ENCODE measurements at regions not wholly inside any gene's neighbourhood (a gene's known extent, or its start where the extent isn't known, plus 50 kb on each side); places are given as distances from the start of the nearest gene placed in this dataset.

GRCh38 chr11:96647621-96648020 lies 257.8 kb downstream of the JRKL start:
- no peaks in the 10 kb centered on the region for H3K36me3 Mint-ChIP-seq (ENCODE audit: low read depth)
- no peak for DNase-seq (ENCODE audit: low spot score)
- H3K4me3 Mint-ChIP-seq = no peak overlapping the region
- peaks cover 4% of the 10 kb centered on the region for H3K9me3 Mint-ChIP-seq
- no peak overlapping the region for H3K27ac Mint-ChIP-seq
- no peaks in the 10 kb centered on the region for H3K27me3 Mint-ChIP-seq (ENCODE audit: low read depth)
- H3K4me1 Mint-ChIP-seq (ENCODE audit: low read depth) = no peaks in the 10 kb centered on the region

DNA sequence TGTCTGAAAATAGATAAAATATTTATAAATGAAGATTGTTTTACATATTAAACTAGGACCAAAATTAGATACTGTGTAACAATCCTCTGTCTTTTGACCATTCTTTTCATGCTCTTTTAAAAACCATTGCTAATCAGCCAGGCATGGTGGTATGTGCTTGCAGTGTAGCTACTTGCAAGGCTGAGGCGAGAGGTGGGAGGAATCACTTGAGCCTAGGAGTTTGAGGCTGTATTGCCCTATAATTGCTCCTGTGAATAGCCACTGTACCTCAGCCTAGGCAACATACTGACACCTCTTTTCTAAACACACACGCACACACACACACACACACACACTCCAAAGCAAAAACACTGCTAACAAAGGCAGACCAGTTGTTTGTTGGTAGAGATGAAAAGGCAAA lies 259.2 kb downstream of the JRKL start:
- H3K27me3 Mint-ChIP-seq (ENCODE audit: low read depth) = no peaks in the 10 kb centered on the region
- no peaks in the 10 kb centered on the region for H3K4me1 Mint-ChIP-seq (ENCODE audit: low read depth)
- no peak overlapping the region for H3K27ac Mint-ChIP-seq
- no peak overlapping the region for H3K4me3 Mint-ChIP-seq
- no peak for DNase-seq (ENCODE audit: low spot score)
- no peaks in the 10 kb centered on the region for H3K36me3 Mint-ChIP-seq (ENCODE audit: low read depth)
- H3K9me3 Mint-ChIP-seq = no peaks in the 10 kb centered on the region

DNA sequence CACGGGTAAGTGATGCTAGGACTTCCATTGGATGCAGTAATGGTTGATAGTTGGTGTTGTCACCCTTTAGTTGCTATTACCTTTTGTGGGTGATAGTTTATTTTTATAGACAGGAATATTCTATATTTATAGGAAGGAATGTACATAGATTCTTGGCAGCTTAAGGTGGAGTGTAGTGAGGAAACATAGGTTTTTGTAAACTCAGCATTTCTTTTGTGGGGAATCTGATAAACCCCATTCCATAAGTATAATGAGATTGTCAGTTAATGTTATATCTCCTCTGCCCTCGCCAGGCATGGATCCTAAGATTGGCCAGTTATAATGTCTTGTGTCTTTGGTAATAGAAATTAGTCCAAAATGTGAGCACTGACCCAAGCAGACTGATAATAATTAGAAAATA lies 262.7 kb downstream of the JRKL start:
- Mint-ChIP-seq H3K27me3 (ENCODE audit: low read depth) (no peaks in the 10 kb centered on the region), H3K36me3 (ENCODE audit: low read depth) (no peaks in the 10 kb centered on the region), H3K4me1 (ENCODE audit: low read depth) (no peaks in the 10 kb centered on the region), H3K9me3 (no peaks in the 10 kb centered on the region), H3K4me3 (no peak overlapping the region), H3K27ac (no peak overlapping the region)
- DNase-seq (ENCODE audit: low spot score) = no peak

DNA sequence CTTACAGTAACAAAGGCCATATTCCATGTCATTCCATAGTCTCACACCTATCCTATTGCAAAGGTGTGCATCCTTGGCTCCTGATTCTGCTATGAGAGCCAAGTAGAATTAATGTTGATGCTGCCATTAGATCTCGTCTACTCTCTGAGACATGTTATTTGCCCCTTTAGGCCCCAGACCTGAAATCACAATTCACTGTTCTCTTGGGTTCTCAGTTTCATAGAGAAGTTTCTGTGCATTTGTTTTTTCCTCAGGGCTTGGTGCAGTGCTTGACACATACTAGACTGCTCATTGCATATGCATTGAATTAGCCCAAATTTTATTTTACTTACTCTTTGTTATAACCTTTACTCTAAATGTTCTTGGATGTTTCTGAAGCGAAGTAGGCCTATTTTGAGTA lies 265.7 kb downstream of the JRKL start:
- H3K27me3 Mint-ChIP-seq (ENCODE audit: low read depth) = no peaks in the 10 kb centered on the region
- DNase-seq (ENCODE audit: low spot score) = no peak
- no peaks in the 10 kb centered on the region for H3K4me1 Mint-ChIP-seq (ENCODE audit: low read depth)
- no peaks in the 10 kb centered on the region for H3K36me3 Mint-ChIP-seq (ENCODE audit: low read depth)
- no peak overlapping the region for H3K27ac Mint-ChIP-seq
- no peaks in the 10 kb centered on the region for H3K9me3 Mint-ChIP-seq
- no peak overlapping the region for H3K4me3 Mint-ChIP-seq

DNA sequence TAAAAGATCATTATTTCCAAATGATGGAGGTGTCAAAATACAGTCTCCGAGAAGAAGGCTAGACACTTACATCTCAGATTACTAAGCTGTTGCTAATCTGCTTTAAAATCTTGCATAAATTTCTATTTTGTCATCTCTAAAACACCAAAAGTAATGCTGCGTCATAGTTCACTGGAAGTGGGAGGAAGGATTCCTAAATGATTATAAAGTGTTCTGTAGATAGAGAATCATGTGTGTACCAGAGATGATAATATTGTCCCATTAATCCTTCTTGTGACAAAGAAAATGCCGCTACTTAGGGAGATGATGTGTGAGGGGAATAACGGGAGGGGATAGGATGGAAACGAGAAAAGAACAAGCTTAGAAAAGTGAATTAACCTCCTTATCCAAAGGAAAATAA lies 268.6 kb downstream of the JRKL start:
- no peaks in the 10 kb centered on the region for H3K36me3 Mint-ChIP-seq (ENCODE audit: low read depth)
- no peak overlapping the region for H3K4me3 Mint-ChIP-seq

DNA sequence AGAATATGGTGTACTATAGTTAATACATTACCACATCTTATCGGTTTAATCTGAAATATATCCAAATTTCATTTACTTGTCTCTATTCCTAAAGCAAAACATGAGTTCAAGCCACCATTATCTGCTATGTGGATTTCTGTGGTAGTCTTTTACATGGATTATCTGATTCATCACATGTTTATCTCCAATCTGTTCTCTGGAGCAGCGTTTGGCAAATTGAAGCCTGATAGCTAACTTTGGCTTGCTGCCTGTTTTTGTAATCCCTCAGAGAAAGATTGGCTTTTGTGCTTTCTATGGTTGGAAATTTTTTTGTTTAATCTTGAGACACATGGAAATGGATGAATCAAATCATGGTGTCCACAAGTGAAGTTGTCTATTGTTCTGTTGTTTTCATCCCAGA lies 274.3 kb downstream of the JRKL start:
- no peaks in the 10 kb centered on the region for H3K27me3 Mint-ChIP-seq (ENCODE audit: low read depth)
- no peak overlapping the region for H3K27ac Mint-ChIP-seq
- no peak overlapping the region for H3K4me3 Mint-ChIP-seq
- no peaks in the 10 kb centered on the region for H3K36me3 Mint-ChIP-seq (ENCODE audit: low read depth)
- no peaks in the 10 kb centered on the region for H3K9me3 Mint-ChIP-seq
- DNase-seq (ENCODE audit: low spot score) = no peak
- no peaks in the 10 kb centered on the region for H3K4me1 Mint-ChIP-seq (ENCODE audit: low read depth)

More for the DNA sequence above, 268.6 kb downstream of the JRKL start:
- no peaks in the 10 kb centered on the region for H3K4me1 Mint-ChIP-seq (ENCODE audit: low read depth)
- H3K27me3 Mint-ChIP-seq (ENCODE audit: low read depth) = no peaks in the 10 kb centered on the region
- no peak overlapping the region for H3K27ac Mint-ChIP-seq
- H3K9me3 Mint-ChIP-seq = no peaks in the 10 kb centered on the region
- no peak for DNase-seq (ENCODE audit: low spot score)

GRCh38 chr11:96680211-96681018 lies 290.6 kb downstream of the JRKL start:
- H3K27me3 Mint-ChIP-seq (ENCODE audit: low read depth) = no peaks in the 10 kb centered on the region
- H3K9me3 Mint-ChIP-seq = no peaks in the 10 kb centered on the region
- no peak for DNase-seq (ENCODE audit: low spot score)
- no peak overlapping the region for H3K4me3 Mint-ChIP-seq
- H3K4me1 Mint-ChIP-seq (ENCODE audit: low read depth) = no peaks in the 10 kb centered on the region
- H3K27ac Mint-ChIP-seq = no peak overlapping the region
- H3K36me3 Mint-ChIP-seq (ENCODE audit: low read depth) = no peaks in the 10 kb centered on the region

DNA sequence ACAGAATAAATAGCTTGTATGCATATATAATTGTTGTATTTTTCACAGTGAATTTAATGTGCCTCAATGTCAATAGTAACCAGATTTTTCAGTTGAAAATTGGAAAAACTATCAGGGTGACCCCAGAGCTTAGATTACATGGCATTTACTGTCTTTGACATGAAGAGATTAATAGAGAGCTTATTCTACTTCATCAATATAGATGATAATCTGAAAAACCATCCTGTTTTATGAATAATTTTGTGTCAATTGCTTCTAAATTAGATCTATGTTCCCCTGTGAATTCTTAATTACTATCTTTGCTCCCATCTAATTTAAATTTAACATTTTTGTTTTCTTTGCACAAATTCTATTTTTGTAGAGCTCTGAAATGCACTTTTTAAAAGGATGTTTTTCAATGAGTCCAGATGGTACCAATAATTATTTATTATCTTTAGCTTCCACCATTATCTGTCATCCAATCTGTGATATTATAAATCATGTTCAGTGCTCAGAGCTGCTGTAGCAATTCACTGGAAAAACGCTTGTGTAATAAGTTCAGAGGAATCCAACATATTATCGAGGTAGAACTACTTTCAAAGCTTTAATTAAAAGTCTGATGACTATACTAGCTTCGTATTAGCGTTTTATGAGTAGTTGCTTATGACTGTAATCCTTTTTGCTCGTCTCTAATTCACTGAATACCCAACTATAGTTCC lies 291.4 kb downstream of the JRKL start:
- Mint-ChIP-seq H3K4me1 (ENCODE audit: low read depth) (no peaks in the 10 kb centered on the region), H3K9me3 (no peaks in the 10 kb centered on the region), H3K27me3 (ENCODE audit: low read depth) (no peaks in the 10 kb centered on the region), H3K4me3 (no peak overlapping the region), H3K27ac (no peak overlapping the region), H3K36me3 (ENCODE audit: low read depth) (no peaks in the 10 kb centered on the region)
- DNase-seq (ENCODE audit: low spot score) = no peak

- H3K4me1 Mint-ChIP-seq (ENCODE audit: low read depth) = no peaks in the 10 kb centered on the region
- no peaks in the 10 kb centered on the region for H3K36me3 Mint-ChIP-seq (ENCODE audit: low read depth)
- no peak overlapping the region for H3K27ac Mint-ChIP-seq
Observed at GRCh38 chr11:96694338-96694737, 304.5 kb downstream of the JRKL start.

GRCh38 chr11:96696731-96697130 lies 306.9 kb downstream of the JRKL start:
- no peak for DNase-seq (ENCODE audit: low spot score)
- H3K27ac Mint-ChIP-seq = no peak overlapping the region
- H3K4me1 Mint-ChIP-seq (ENCODE audit: low read depth) = no peaks in the 10 kb centered on the region
- no peaks in the 10 kb centered on the region for H3K36me3 Mint-ChIP-seq (ENCODE audit: low read depth)
- no peaks in the 10 kb centered on the region for H3K27me3 Mint-ChIP-seq (ENCODE audit: low read depth)
- no peak overlapping the region for H3K4me3 Mint-ChIP-seq
- H3K9me3 Mint-ChIP-seq = no peaks in the 10 kb centered on the region

More at GRCh38 chr11:96694338-96694737, 304.5 kb downstream of the JRKL start:
- DNase-seq (ENCODE audit: low spot score) = no peak
- no peaks in the 10 kb centered on the region for H3K9me3 Mint-ChIP-seq
- no peaks in the 10 kb centered on the region for H3K27me3 Mint-ChIP-seq (ENCODE audit: low read depth)
- H3K4me3 Mint-ChIP-seq = no peak overlapping the region

GRCh38 chr11:96697466-96697865 lies 307.7 kb downstream of the JRKL start:
- H3K9me3 Mint-ChIP-seq = no peaks in the 10 kb centered on the region
- no peak for DNase-seq (ENCODE audit: low spot score)
- H3K27me3 Mint-ChIP-seq (ENCODE audit: low read depth) = no peaks in the 10 kb centered on the region
- H3K27ac Mint-ChIP-seq = no peak overlapping the region
- H3K4me3 Mint-ChIP-seq = no peak overlapping the region
- no peaks in the 10 kb centered on the region for H3K4me1 Mint-ChIP-seq (ENCODE audit: low read depth)
- H3K36me3 Mint-ChIP-seq (ENCODE audit: low read depth) = no peaks in the 10 kb centered on the region

DNA sequence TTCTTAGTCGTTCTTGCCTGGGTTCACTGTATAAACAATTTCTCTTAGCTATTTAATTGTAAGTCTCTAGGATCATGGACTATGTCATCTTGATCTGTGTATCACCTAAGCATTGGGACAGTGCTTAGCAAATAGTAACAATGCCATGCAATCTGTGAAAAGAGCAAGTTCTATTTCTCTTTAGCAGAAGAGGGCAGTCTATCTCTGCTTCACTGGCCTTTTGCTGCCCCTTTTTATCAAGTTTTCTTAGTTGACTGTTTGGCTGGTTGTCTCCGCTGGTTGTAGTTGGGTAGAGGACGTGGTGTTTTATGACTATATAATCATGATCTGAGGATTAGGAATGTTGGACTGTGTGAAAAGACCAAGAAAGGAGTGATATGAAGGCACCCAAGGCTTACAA lies 315.0 kb downstream of the JRKL start:
- DNase-seq (ENCODE audit: low spot score) = no peak
- no peak overlapping the region for H3K27ac Mint-ChIP-seq
- no peaks in the 10 kb centered on the region for H3K4me1 Mint-ChIP-seq (ENCODE audit: low read depth)
- no peaks in the 10 kb centered on the region for H3K36me3 Mint-ChIP-seq (ENCODE audit: low read depth)
- H3K4me3 Mint-ChIP-seq = no peak overlapping the region
- H3K9me3 Mint-ChIP-seq = no peaks in the 10 kb centered on the region
- no peaks in the 10 kb centered on the region for H3K27me3 Mint-ChIP-seq (ENCODE audit: low read depth)

DNA sequence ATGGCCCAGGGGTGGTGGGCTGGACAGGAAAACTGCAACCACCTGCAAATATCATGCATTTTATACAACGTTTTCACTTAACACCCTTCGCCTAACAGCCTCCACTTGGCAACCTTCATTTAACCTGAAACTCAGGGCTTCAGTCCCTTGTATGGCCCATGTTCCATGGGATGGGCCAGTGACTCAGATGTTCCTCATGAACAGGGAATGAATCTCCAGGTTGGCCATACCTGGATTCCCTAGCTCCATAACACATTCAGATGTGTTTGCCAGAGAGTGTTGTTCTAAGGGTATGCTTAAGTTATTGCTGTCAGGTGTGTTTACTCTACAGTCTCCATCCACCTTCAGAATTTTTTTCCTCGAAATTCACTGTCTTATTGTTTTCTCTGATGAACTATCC lies 316.9 kb downstream of the JRKL start:
- no peaks in the 10 kb centered on the region for H3K4me1 Mint-ChIP-seq (ENCODE audit: low read depth)
- no peak for DNase-seq (ENCODE audit: low spot score)
- no peaks in the 10 kb centered on the region for H3K36me3 Mint-ChIP-seq (ENCODE audit: low read depth)
- H3K4me3 Mint-ChIP-seq = no peak overlapping the region
- H3K27me3 Mint-ChIP-seq (ENCODE audit: low read depth) = no peaks in the 10 kb centered on the region
- H3K9me3 Mint-ChIP-seq = no peaks in the 10 kb centered on the region
- no peak overlapping the region for H3K27ac Mint-ChIP-seq

DNA sequence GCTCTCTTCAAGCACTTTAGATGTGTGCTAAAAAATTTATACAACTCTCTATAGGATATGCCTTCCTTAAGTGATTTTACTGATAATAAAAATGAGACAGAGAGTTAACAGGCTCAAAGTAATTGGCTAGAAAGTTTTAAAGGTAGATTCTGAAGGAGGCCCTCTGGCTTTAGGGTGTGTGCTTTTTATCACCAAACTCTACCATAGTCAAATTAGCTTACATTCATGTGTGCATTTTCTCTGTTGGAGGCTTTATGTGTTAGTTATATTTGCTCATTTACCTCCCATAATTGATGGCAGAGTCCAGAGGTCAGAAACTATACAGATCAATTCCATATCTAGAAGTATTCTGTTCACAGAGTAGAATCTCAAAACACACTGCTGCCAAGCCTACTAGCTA lies 317.5 kb downstream of the JRKL start:
- no peaks in the 10 kb centered on the region for H3K27me3 Mint-ChIP-seq (ENCODE audit: low read depth)
- H3K36me3 Mint-ChIP-seq (ENCODE audit: low read depth) = no peaks in the 10 kb centered on the region
- no peaks in the 10 kb centered on the region for H3K9me3 Mint-ChIP-seq
- no peak overlapping the region for H3K27ac Mint-ChIP-seq
- H3K4me1 Mint-ChIP-seq (ENCODE audit: low read depth) = no peaks in the 10 kb centered on the region
- no peak for DNase-seq (ENCODE audit: low spot score)
- H3K4me3 Mint-ChIP-seq = no peak overlapping the region

Measured in T-helper 2 cell treated with Interferon-gamma antibody and Interleukin-4, amounts not matched to agents 5 μg/mL and 100 μg/mL, for 36 hours (primary cell).